Tibial nerve (tissue), 3 donors: ENCODE measurements at regions not wholly inside any gene's neighbourhood (a gene's known extent, or its start where the extent isn't known, plus 50 kb on each side); places are given as distances from the start of the nearest gene placed in this dataset.

ENCODE experiments used
- CTCF ChIP-seq, 5 experiments: fragments of 200-600 bp in 3 of 5; fragments of 450-650 bp in 2 of 5; sonication (generic) in 3 of 5; IDR thresholded peaks; one replicate each; pipeline ENCODE4 v1.5.1; 2016 to 2019; ENCODE audit warnings: antibody characterized with exemption in 5 of 5, mild to moderate bottlenecking in 3 of 5, moderate library complexity in 2 of 5
- POLR2A ChIP-seq, 2 donors: fragments of 450-650 bp; IDR thresholded peaks; one replicate each; pipeline ENCODE4 v1.6.1; 2017; ENCODE audit warnings: antibody characterized with exemption in 2 of 2, mild to moderate bottlenecking in 2 of 2, moderate library complexity in 2 of 2

- TF ChIP-seq POLR2A (IDR thresholded peaks at IDR 0.05), result no peak
- TF ChIP-seq CTCF (IDR thresholded peaks at IDR 0.05), result no peak
These were observed 111.3 kb upstream of the PAQR3 start for GRCh38 chr4:79050541-79050880.
